Activated naive CD4-positive, alpha-beta T cell (primary cell): ENCODE measurements at regions not wholly inside any gene's neighbourhood (a gene's known extent, or its start where the extent isn't known, plus 50 kb on each side); places are given as distances from the start of the nearest gene placed in this dataset.
"Not testable (repeated sequence)": the region's sequence is repeated elsewhere in the genome, so short reads cannot be mapped to it uniquely, and the experiment has no call there.

ENCODE experiments used
- DNase-seq, 4 experiments: peaks; one replicate each; lab custom pipeline; 2025; lab: John Stamatoyannopoulos, UW

- no peak for DNase-seq
Observed at GRCh38 chr13:65943708-65944107, 1286.4 kb downstream of the PCDH9 start.

- DNase-seq, result no peak
Observed at GRCh38 chr13:65943024-65943423, 1287.1 kb downstream of the PCDH9 start.

- no peak for DNase-seq
Observed at GRCh38 chr13:65940720-65941119, 1289.4 kb downstream of the PCDH9 start.

- DNase-seq, result no peak
Observed at GRCh38 chr13:65937251-65937650, 1292.9 kb downstream of the PCDH9 start.

GRCh38 chr13:65936249-65936648 is 1293.9 kb downstream of the PCDH9 start:
- DNase-seq, result no peak

GRCh38 chr13:65932587-65933239 is 1297.4 kb downstream of the PCDH9 start:
- DNase-seq, result no peak

GRCh38 chr13:65932013-65932412 is 1298.1 kb downstream of the PCDH9 start:
- no peak for DNase-seq

- no peak for DNase-seq
Observed at GRCh38 chr13:65929436-65929835, 1300.7 kb downstream of the PCDH9 start.

- DNase-seq, result no peak
Observed at GRCh38 chr13:65926750-65927171, 1303.4 kb downstream of the PCDH9 start.

- not testable (repeated sequence) for DNase-seq
Observed at GRCh38 chr13:65922846-65923245, 1307.3 kb downstream of the PCDH9 start.

- DNase-seq, result no peak
Observed at GRCh38 chr13:65921933-65922332, 1308.2 kb downstream of the PCDH9 start.

GRCh38 chr13:65917731-65918130 is 1312.4 kb downstream of the PCDH9 start:
- DNase-seq, result no peak

GRCh38 chr13:65915195-65915594 is 1314.9 kb downstream of the PCDH9 start:
- DNase-seq, result no peak

GRCh38 chr13:65914716-65915115 is 1315.4 kb downstream of the PCDH9 start:
- DNase-seq, result no peak

- no peak for DNase-seq
Observed at GRCh38 chr13:65913173-65913572, 1317.0 kb downstream of the PCDH9 start.

- no peak for DNase-seq
Observed at GRCh38 chr13:65912516-65912915, 1317.6 kb downstream of the PCDH9 start.

GRCh38 chr13:65911546-65912193 is 1318.5 kb downstream of the PCDH9 start:
- DNase-seq, result no peak

- DNase-seq, result no peak
Observed at GRCh38 chr13:65909501-65909900, 1320.6 kb downstream of the PCDH9 start.

GRCh38 chr13:65907666-65908525 is 1322.2 kb downstream of the PCDH9 start:
- no peak for DNase-seq

GRCh38 chr13:65901723-65902122 is 1328.4 kb downstream of the PCDH9 start:
- DNase-seq, result no peak

- DNase-seq, result no peak
Observed at GRCh38 chr13:65894049-65894448, 1336.1 kb downstream of the PCDH9 start.

GRCh38 chr13:65892859-65893258 is 1337.3 kb downstream of the PCDH9 start:
- no peak for DNase-seq

- no peak for DNase-seq
Observed at GRCh38 chr13:65889368-65889767, 1340.8 kb downstream of the PCDH9 start.
